ENCODE measurements at regions not wholly inside any gene's neighbourhood (a gene's known extent, or its start where the extent isn't known, plus 50 kb on each side); places are given as distances from the start of the nearest gene placed in this dataset.

DNA sequence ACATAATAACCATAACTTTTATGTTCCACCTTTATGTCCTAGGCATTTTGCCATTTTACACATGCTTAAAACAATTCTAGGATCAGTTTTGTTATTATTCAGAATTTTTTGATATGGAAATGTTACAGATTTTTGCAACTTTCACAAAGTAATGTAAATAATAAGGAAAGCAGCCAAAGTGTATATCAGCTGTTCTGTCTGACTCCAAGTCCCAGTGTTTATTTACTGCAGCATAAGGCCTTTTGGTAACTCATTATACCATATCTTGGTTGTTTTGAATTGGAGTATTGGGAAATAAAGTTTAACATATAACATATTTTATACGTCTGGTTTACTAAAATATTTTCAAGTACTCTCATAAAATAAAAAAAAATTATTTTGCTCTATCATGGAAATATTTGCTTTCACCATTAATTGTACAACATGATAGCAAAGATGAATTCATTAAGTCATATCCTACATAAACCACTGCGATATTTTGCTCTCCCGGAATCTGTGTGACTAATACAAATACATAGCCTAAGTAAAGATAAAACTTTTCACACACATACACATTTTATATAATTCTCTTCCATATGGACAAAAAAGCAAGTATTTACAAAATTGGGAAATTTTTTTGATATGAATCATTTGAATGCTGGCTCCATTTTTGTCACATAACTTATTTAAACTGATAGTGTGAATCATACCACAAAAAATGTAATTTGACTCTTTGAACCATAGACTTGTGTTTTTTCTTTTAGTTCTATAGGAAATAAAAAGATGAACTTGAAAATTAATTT lies 399.0 kb downstream of the PABPC4L start:
- H3K36me3 Mint-ChIP-seq (ENCODE audit: low read depth): no peaks in the 10 kb centered on the region
- TF ChIP-seq, protein P1, sequence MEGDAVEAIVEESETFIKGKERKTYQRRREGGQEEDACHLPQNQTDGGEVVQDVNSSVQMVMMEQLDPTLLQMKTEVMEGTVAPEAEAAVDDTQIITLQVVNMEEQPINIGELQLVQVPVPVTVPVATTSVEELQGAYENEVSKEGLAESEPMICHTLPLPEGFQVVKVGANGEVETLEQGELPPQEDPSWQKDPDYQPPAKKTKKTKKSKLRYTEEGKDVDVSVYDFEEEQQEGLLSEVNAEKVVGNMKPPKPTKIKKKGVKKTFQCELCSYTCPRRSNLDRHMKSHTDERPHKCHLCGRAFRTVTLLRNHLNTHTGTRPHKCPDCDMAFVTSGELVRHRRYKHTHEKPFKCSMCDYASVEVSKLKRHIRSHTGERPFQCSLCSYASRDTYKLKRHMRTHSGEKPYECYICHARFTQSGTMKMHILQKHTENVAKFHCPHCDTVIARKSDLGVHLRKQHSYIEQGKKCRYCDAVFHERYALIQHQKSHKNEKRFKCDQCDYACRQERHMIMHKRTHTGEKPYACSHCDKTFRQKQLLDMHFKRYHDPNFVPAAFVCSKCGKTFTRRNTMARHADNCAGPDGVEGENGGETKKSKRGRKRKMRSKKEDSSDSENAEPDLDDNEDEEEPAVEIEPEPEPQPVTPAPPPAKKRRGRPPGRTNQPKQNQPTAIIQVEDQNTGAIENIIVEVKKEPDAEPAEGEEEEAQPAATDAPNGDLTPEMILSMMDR (conservative IDR thresholded peaks at IDR 0.05): no peak
- H3K27me3 Mint-ChIP-seq (ENCODE audit: low read depth): no peaks in the 10 kb centered on the region
- no peak for DNase-seq (ENCODE audit: low read depth, low spot score)
- H3K9me3 Mint-ChIP-seq: no peaks in the 10 kb centered on the region
- no peak overlapping the region for H3K4me3 Mint-ChIP-seq
- H3K4me1 Mint-ChIP-seq: peaks cover 12% of the 10 kb centered on the region
- H3K27ac Mint-ChIP-seq (ENCODE audit: unreplicated experiment): no peak overlapping the region

DNA sequence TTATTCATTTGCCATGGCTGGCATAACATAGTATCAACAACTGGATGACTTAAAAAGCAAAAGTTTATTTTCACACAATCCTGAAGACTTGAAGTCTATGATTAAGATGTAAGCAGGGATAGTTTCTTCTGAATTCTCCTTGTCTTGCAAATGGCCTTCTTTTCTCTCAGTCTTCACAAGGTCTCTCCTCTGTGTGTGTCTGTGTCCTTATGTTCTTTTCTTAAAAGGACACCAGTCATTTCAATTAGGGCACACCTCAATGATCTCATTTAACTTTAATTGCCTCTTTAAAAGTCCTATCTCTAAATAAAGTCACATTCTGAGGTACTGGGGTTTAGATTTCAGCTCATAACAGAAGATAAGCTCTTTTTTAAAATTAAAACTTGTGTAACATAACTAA lies 399.7 kb downstream of the PABPC4L start:
- Mint-ChIP-seq H3K4me3 (no peak overlapping the region), H3K9me3 (no peaks in the 10 kb centered on the region), H3K27ac (ENCODE audit: unreplicated experiment) (no peak overlapping the region), H3K36me3 (ENCODE audit: low read depth) (no peaks in the 10 kb centered on the region), H3K27me3 (ENCODE audit: low read depth) (no peaks in the 10 kb centered on the region), H3K4me1 (peaks cover 12% of the 10 kb centered on the region)
- no peak for DNase-seq (ENCODE audit: low read depth, low spot score)
- TF ChIP-seq, protein P1 (conservative IDR thresholded peaks at IDR 0.05): no peak

DNA sequence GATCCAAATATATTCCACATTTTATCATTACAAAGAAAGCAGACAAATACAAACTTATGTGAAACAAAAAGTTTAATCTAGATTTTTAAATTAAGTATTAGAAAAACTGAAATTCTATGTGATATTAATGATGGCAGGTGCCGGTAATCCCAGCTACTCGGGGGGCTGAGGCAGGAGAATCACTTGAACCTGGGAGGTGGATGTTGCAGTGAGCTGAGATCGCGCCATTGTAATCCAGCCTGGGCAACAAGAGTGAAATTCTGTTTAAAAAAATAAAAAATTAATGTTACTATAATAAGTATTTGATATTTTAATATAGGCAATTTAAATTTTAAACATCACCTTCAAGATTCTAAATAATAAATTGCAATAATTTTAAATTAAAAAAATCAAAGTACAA lies 400.6 kb downstream of the PABPC4L start:
- no peak overlapping the region for H3K27ac Mint-ChIP-seq (ENCODE audit: unreplicated experiment)
- TF ChIP-seq, protein P1 (conservative IDR thresholded peaks at IDR 0.05): no peak
- no peaks in the 10 kb centered on the region for H3K27me3 Mint-ChIP-seq (ENCODE audit: low read depth)

DNA sequence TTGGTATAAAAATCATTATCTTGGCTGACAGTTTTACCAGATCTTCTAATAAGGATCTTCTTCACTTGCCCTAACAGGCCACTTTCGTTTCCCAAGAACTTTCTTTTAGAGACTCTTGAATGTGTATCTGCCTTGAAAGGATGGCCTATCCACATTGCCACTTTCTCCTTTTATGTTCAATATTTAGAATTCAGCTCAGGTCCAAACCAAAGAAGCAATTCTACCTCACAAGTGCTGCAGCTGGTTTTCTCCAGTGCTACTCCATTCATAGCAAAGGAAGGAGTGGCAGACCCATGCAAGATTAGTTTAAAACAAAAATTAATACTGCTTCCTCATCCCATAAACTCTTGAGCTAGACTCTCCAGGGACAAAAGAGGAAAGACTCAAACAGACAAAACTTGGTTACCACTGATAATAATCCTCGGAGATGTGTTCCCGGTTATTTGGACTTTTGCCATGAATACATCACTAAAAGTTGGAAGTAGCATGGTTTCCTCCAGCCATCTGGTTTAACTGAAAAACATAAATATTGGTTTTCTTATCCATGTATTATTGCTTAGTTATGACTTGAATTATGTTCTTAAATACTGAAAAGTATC lies 401.8 kb downstream of the PABPC4L start:
- TF ChIP-seq, protein P1 (conservative IDR thresholded peaks at IDR 0.05): no peak
- no peak overlapping the region for H3K4me3 Mint-ChIP-seq
- H3K27ac Mint-ChIP-seq (ENCODE audit: unreplicated experiment): no peak overlapping the region
- peaks cover 12% of the 10 kb centered on the region for H3K4me1 Mint-ChIP-seq
- DNase-seq (ENCODE audit: low read depth, low spot score): no peak
- H3K27me3 Mint-ChIP-seq (ENCODE audit: low read depth): no peaks in the 10 kb centered on the region
- no peaks in the 10 kb centered on the region for H3K36me3 Mint-ChIP-seq (ENCODE audit: low read depth)
- no peaks in the 10 kb centered on the region for H3K9me3 Mint-ChIP-seq

More for the DNA sequence above, 400.6 kb downstream of the PABPC4L start:
- Mint-ChIP-seq H3K36me3 (ENCODE audit: low read depth) (no peaks in the 10 kb centered on the region), H3K9me3 (no peaks in the 10 kb centered on the region), H3K4me3 (no peak overlapping the region), H3K4me1 (peaks cover 12% of the 10 kb centered on the region)
- no peak for DNase-seq (ENCODE audit: low read depth, low spot score)

DNA sequence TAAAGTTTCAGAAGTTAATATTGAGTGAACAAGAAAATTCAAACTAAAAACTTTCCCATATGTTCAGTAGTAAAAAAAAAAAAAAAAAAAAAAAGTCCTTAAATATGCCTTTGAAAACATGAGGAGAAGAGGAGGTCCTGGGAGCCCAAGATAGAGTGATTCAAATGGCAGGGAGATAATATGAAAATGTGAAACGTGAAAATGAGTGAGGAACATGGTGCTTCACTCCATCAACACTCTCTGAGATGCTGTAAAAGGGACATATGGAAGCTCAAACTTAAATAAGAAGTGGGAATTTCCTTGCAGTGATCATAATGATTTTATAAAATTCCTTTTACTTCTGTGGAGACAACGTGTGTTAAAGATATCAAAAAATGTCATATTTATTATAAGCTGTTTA lies 423.9 kb downstream of the PABPC4L start:
- H3K27ac Mint-ChIP-seq (ENCODE audit: unreplicated experiment): no peak overlapping the region
- peaks cover 7% of the 10 kb centered on the region for H3K4me1 Mint-ChIP-seq
- no peak for DNase-seq (ENCODE audit: low read depth, low spot score)
- no peak overlapping the region for H3K4me3 Mint-ChIP-seq
- no peaks in the 10 kb centered on the region for H3K27me3 Mint-ChIP-seq (ENCODE audit: low read depth)
- H3K9me3 Mint-ChIP-seq: peaks cover under 1% of the 10 kb centered on the region
- H3K36me3 Mint-ChIP-seq (ENCODE audit: low read depth): no peaks in the 10 kb centered on the region
- TF ChIP-seq, protein P1 (conservative IDR thresholded peaks at IDR 0.05): no peak
